Kidney (tissue), 13 donors: ENCODE measurements at regions not wholly inside any gene's neighbourhood (a gene's known extent, or its start where the extent isn't known, plus 50 kb on each side); places are given as distances from the start of the nearest gene placed in this dataset.
"Not testable (repeated sequence)": the region's sequence is repeated elsewhere in the genome, so short reads cannot be mapped to it uniquely, and the experiment has no call there.

Experiments used
- DNase-seq, 5 donors: peaks; one replicate each; pipeline ENCODE4 v3.0.0-alpha.2; 2013 to 2020
- FAIRE-seq: peaks from 2 replicates; lab custom pipeline; 2012; peaks lifted over from hg19 to GRCh38; lab: Jason Lieb, UNC
- H3K27ac ChIP-seq, 2 donors: one replicate each; pipeline ENCODE4 v1.7.0; 2013; ENCODE audit warnings: low read depth in 2 of 2, low read length in 2 of 2, inconsistent platforms in 1 of 2
- H3K27me3 ChIP-seq: one replicate; pipeline ENCODE4 v1.7.1; 2013; ENCODE audit warnings: low read length, inconsistent platforms; ENCODE audit not compliant: control insufficient read depth, insufficient read depth
- H3K36me3 ChIP-seq, 3 donors: one replicate each; pipeline versions ENCODE4 v1.7.0 to v1.7.1; 2013; ENCODE audit warnings: low read length in 3 of 3, control low read depth in 1 of 3, inconsistent platforms in 1 of 3; ENCODE audit not compliant: insufficient read depth in 3 of 3, control insufficient read depth in 2 of 3
- H3K4me1 ChIP-seq, 3 donors: one replicate each; pipeline versions ENCODE4 v1.7.0 to v1.7.1; 2013; ENCODE audit warnings: low read length in 3 of 3, inconsistent platforms in 1 of 3, low read depth in 1 of 3; ENCODE audit not compliant: control insufficient read depth in 2 of 3, insufficient read depth in 2 of 3
- H3K4me3 ChIP-seq, 3 donors: one replicate each; pipeline versions ENCODE4 v1.7.0 to v1.8.1; 2013; ENCODE audit warnings: low read length in 3 of 3, control low read depth in 1 of 3, inconsistent platforms in 1 of 3
- H3K9ac ChIP-seq, 3 donors: one replicate each; pipeline versions ENCODE4 v1.7.0 to v1.7.1; 2013; ENCODE audit warnings: low read length in 3 of 3, control low read depth in 1 of 3, inconsistent platforms in 1 of 3
- H3K9me3 ChIP-seq, 3 donors: one replicate each; pipeline versions ENCODE4 v1.7.0 to v1.7.1; 2013; ENCODE audit warnings: low read length in 3 of 3, control low read depth in 1 of 3, inconsistent platforms in 1 of 3; ENCODE audit not compliant: control insufficient read depth in 2 of 3, insufficient read depth in 1 of 3
- CTCF ChIP-seq: IDR thresholded peaks from 3 replicates; pipeline ENCODE4 v1.5.1; 2012; ENCODE audit warnings: mild to moderate bottlenecking, moderate library complexity, borderline replicate concordance; ENCODE audit not compliant: insufficient read depth; ENCODE audit errors: extremely low read depth
- intact Hi-C: fragments of 100-400 bp; cut with DNase I; formaldehyde crosslinking; loops from one replicate; pipeline ENCODE4 v1.11.1; 2022
- donor health status: control.
- donor health status: control.
- donor health status: control.
- donor health status: control.
- donor health status: control.
- donor health status: DM: yes; HTN: yes; CAD: no.
- donor health status: Normal renal cell carcinoma (clear cell type).

- H3K9ac ChIP-seq: no peak overlapping the region
- FAIRE-seq (no peak), DNase-seq (no peak)
- no peaks in the 10 kb centered on the region for H3K36me3 ChIP-seq
- no peaks in the 10 kb centered on the region for H3K27me3 ChIP-seq
- H3K27ac ChIP-seq: no peak overlapping the region
- no peak for TF ChIP-seq CTCF
- H3K4me1 ChIP-seq: no peaks in the 10 kb centered on the region
- H3K4me3 ChIP-seq: no peak overlapping the region
- no peaks in the 10 kb centered on the region for H3K9me3 ChIP-seq
- intact Hi-C loops: no loop called here
Measured at GRCh38 chr4:66555301-66555700, 885.0 kb upstream of the EPHA5 start.

GRCh38 chr4:66554826-66555225 is 884.5 kb upstream of the EPHA5 start:
- intact Hi-C loops: no loop called here
- Histone ChIP-seq H3K9me3 (no peaks in the 10 kb centered on the region), H3K9ac (no peak overlapping the region), H3K36me3 (no peaks in the 10 kb centered on the region), H3K4me1 (no peaks in the 10 kb centered on the region), H3K27ac (no peak overlapping the region), H3K27me3 (no peaks in the 10 kb centered on the region), H3K4me3 (no peak overlapping the region)
- FAIRE-seq (no peak), DNase-seq (no peak)
- no peak for TF ChIP-seq CTCF

DNA sequence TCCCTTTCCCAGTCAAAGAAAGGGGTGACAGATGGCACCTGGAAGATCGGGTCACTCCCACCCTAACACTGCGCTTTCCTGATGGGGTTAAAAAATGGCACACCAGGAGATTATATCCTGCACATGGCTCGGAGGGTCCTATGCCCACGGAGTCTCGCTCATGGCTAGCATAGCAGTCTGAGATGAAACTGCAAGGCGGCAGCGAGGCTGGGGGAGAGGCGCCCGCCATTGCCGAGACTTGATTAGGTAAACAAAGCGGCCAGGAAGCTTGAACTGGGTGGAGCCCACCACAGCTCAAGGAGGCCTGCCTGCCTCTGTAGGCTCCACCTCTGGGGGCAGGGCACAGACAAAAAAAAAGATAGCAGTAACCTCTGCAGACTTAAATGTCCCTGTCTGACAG is 875.0 kb upstream of the EPHA5 start:
- H3K36me3 ChIP-seq, H3K4me1 ChIP-seq, H3K4me3 ChIP-seq, H3K27ac ChIP-seq, FAIRE-seq, H3K9me3 ChIP-seq, DNase-seq, H3K27me3 ChIP-seq, H3K9ac ChIP-seq, intact Hi-C loops: not testable (repeated sequence)

- Histone ChIP-seq H3K9ac (no peak overlapping the region), H3K9me3 (no peaks in the 10 kb centered on the region), H3K4me3 (no peak overlapping the region), H3K36me3 (no peaks in the 10 kb centered on the region), H3K27ac (no peak overlapping the region), H3K4me1 (no peaks in the 10 kb centered on the region), H3K27me3 (no peaks in the 10 kb centered on the region)
- DNase-seq (no peak), FAIRE-seq (no peak)
- no peak for TF ChIP-seq CTCF
- intact Hi-C loops: no loop called here
Measured at GRCh38 chr4:66544281-66544680, 874.0 kb upstream of the EPHA5 start.
